GM19238 (cell line): ENCODE measurements at regions not wholly inside any gene's neighbourhood (a gene's known extent, or its start where the extent isn't known, plus 50 kb on each side); places are given as distances from the start of the nearest gene placed in this dataset.

Experiments used
- DNase-seq: peaks from one replicate; pipeline ENCODE4 v3.0.0; 2011; ENCODE audit warnings: low spot score; ENCODE audit not compliant: insufficient read length

- DNase-seq: no peak
These were observed 130.5 kb upstream of the MCTP2 start for GRCh38 chr15:94100863-94101262.

GRCh38 chr15:94099574-94099960 is 131.8 kb upstream of the MCTP2 start:
- DNase-seq: no peak

GRCh38 chr15:94098921-94099573 is 132.3 kb upstream of the MCTP2 start:
- no peak for DNase-seq

GRCh38 chr15:94097552-94097951 is 133.8 kb upstream of the MCTP2 start:
- no peak for DNase-seq

DNA sequence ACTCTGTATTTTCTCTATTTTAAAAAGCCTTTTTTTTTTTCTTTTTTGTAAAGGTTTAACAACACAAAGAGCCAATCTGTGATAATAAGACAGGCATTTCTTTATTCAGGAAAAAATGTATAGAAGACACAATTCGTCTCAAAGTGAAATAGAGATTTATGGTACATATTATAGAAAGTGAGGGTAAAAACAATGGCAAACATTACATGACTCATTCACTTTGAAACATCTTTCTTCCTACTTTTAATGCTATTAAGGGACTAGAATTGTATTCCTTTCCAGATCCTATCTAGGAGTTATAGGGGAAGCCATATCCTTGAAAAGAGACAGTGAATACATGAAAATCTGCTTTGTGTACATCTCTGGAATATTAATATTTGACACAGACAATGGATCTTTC is 137.1 kb upstream of the MCTP2 start:
- DNase-seq: no peak

GRCh38 chr15:94086341-94086740 is 145.0 kb upstream of the MCTP2 start:
- DNase-seq: no peak

DNA sequence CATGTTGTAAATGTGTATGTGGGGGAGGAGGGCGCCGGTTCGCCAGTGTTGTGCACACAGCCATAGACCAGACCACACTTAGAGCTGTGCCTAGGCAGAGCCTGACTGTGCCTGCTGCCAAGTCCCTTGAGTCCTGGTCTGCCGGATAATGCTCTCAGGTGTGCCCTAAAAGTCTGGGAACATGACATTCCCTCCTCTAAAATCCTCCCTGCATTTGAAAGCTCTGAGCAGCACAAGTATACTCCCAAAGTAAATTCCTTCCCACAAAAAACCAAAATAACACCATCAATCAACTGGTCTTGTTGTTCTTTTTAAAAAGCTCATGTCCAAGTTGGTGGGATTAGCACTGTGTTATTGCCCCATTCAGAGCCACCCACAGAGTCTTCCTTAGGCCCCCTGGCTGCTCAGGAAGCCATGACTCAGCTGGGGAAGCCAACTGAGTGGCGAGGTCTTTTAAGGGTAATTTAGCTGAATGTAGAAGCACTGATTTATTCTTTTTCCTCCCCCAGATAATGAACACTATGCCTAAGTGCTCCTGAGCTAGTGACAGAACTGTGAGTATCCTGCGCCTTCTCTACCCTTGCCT is 147.8 kb upstream of the MCTP2 start:
- no peak for DNase-seq

DNA sequence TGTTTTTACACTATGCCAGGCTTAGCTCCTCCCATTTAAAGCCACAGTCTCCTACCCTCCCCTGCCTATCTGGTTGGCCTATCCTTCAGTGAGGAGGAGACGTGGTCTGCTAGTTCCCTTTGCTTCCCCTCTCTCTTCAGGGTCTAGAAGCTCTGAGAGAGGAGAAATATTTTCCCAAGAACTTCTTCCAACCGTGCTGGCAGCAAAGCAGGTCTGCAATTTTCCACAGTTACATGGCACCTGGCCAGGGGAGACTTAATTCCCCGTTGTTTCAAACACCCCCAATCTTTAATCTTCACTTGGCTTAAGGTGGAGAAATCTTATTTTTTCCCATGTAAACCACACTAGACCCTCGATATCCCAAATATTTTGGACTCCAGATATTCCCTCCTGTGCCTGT is 149.5 kb upstream of the MCTP2 start:
- DNase-seq: no peak

DNA sequence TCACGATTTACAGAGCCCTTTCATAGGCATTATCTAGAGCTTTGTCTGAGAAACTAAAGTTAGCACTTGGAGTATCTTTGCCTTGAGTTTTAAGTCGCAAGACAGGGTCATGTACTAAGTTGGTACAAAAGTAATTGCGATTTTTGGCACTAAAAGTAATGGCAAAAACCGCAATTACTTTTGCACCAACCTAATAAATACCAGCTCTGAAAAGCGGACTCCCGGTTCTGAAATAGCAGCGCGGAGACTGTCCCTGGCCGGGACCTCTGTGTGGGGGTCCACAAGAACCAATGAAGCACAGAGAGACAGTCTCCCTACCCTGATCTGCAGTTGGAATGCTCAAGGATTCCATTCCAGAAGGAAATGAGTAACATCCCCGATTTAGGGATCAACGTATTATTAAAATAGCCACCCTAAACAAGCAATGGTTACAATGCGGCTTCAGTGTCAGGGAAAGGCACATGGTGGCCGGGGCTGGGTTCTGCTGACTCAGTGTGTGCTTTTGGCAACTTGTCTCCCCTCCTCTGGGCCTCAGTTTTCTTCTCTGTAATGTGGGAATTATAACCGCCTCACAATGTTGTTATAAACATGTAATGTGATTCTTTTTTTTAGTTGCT is 150.3 kb upstream of the MCTP2 start:
- no peak for DNase-seq

DNA sequence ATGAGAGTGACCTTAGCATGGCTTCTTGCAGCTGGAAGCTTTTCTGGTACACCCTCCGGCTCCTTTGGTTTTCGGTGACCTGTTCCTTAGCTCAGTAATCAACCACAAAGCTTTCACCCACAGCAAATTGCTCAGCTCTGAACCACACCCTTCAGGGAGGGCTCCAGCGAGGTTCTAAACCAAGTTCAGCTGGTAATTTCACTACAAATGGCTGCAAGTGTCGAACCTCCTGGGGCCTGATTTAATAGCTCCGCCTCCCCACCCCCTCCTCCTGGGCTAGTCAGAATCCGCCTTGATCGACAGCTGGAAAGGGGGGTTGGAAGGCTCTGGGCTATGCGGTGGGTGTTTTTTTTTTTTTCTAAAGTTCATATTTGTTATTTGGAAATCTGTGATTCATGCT is 150.9 kb upstream of the MCTP2 start:
- no peak for DNase-seq

DNA sequence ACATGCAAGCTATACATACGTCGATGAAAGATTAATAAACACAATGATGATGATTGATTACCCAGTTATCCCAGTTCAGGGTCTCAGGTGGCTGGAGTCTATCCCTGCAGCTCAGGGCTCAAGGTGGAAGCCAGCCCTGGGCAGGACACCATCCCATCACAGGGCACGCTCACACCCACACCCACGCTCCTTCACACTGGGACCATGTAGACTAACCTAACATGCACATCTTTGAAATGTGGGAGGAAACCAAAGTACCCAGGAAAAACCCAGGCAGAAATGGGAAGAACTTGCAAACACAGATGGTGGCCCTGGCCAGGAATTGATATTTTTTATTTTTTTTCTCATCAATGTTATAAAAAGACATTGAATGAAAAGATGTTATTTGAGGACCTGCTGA is 151.4 kb upstream of the MCTP2 start:
- no peak for DNase-seq

DNA sequence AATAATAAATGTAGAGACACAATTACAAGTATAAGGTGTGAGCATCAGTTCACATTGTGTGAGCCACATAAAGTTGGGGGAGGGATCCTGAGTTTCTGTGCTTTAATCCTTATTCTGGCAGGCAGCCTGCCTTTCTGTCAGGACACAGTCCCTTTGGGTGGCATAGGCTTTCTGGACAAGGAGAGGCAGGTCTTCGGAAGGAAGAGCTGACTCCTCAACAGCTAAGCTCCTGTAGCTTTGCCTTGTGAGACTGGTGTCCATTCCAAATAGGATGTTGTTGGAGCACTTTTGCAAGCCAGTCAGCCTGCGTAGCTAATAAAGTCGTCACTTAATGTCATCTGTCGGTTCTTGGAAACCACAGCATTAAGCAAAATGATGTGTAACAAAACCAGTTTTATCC is 151.9 kb upstream of the MCTP2 start:
- DNase-seq: no peak

GRCh38 chr15:94077938-94078337 is 153.4 kb upstream of the MCTP2 start:
- no peak for DNase-seq

GRCh38 chr15:94075349-94075748 is 156.0 kb upstream of the MCTP2 start:
- DNase-seq: no peak

GRCh38 chr15:94070356-94071295 is 160.7 kb upstream of the MCTP2 start:
- DNase-seq: no peak

GRCh38 chr15:94069844-94070243 is 161.5 kb upstream of the MCTP2 start:
- no peak for DNase-seq

GRCh38 chr15:94066811-94067210 is 164.6 kb upstream of the MCTP2 start:
- no peak for DNase-seq

DNA sequence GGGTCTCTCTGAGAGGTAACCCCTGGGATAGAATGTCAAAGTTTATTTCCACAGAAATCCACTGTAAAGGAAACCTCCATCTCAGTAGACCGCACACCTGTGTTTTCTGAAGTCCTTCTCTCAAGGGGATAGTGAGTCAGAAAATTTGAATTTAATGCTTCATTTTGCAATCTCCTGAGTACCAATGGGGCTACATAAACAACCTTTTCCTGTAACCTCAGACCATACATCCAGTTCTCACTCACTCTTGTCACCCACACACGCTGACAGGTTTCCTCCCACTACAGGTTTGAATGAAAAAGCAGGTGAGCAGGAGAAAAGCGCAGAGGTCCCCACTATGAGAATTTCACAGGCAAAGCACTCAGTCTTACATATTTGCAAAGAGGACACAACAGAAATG is 165.3 kb upstream of the MCTP2 start:
- DNase-seq: no peak

GRCh38 chr15:94064676-94065313 is 166.6 kb upstream of the MCTP2 start:
- DNase-seq: no peak

GRCh38 chr15:94061041-94061440 is 170.3 kb upstream of the MCTP2 start:
- no peak for DNase-seq

GRCh38 chr15:94059013-94059587 is 172.3 kb upstream of the MCTP2 start:
- DNase-seq: no peak
